Hepatocyte (in vitro differentiated cells): ENCODE measurements at regions not wholly inside any gene's neighbourhood (a gene's known extent, or its start where the extent isn't known, plus 50 kb on each side); places are given as distances from the start of the nearest gene placed in this dataset.

Experiments
- CTCF ChIP-seq: fragments of 200-600 bp; sonication (generic); IDR thresholded peaks from 2 replicates; pipeline ENCODE4 v1.5.1; 2016; ENCODE audit warnings: antibody characterized with exemption, mild to moderate bottlenecking; ENCODE audit not compliant: poor library complexity
- EZH2 ChIP-seq: fragments of 200-600 bp; sonication (generic); IDR thresholded peaks from 2 replicates; pipeline ENCODE4 v1.6.1; 2016; ENCODE audit warnings: antibody characterized with exemption, mild to moderate bottlenecking, borderline replicate concordance

- TF ChIP-seq CTCF (no peak), EZH2 (no peak)
These were observed 90.4 kb upstream of the MAX start for GRCh38 chr14:65192686-65193085.
